NCI-H2029 treated with DMSO at 0.1 percent for 48 hours (cell line): ENCODE measurements at regions not wholly inside any gene's neighbourhood (a gene's known extent, or its start where the extent isn't known, plus 50 kb on each side); places are given as distances from the start of the nearest gene placed in this dataset.
"Not testable (repeated sequence)": the region's sequence is repeated elsewhere in the genome, so short reads cannot be mapped to it uniquely, and the experiment has no call there.

ENCODE experiments used
- DNase-seq: peaks from one replicate; lab custom pipeline; 2025; lab: John Stamatoyannopoulos, UW

- no peak for DNase-seq
Observed at GRCh38 chr1:199448646-199449045, 578.9 kb upstream of the NR5A2 start.

DNA sequence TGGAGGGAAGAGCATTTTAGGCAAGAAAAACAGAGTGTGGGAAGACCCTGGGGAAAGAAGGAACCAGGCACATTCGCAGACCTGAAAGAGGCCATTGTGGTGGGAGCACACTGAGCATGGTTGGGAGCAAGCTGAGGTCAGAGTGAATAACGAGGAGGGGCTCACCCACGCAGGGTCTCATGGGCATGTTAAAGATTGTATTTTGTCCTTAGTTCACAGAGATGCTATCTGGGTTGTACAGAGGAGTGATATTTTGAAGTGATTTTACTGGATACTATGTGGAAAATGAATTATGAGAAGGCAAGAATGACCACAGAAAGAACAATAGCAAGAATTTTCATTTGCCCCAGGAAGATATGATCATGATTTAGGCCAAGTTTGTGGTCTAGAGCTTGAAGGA lies 578.3 kb upstream of the NR5A2 start:
- DNase-seq = no peak

DNA sequence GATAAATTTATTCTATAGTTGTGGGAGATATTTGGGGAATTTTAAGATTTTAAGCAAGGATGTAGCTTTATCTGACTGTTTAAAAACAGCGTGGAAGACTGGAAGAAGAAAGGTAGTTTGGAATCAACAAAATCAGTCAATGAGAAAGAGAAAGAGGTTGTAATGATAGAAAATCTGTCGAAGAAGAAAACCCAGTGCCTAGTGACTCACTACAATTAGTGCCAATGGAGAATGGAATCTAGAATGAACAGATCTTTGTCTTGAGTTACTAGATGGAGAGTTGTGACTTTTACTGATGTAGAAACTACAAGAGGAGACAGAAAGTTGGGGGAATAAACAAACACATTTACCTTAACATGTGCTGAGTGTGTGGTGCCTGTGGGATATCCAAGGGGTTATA lies 577.8 kb upstream of the NR5A2 start:
- no peak for DNase-seq

- DNase-seq = no peak
Observed at GRCh38 chr1:199452627-199453026, 574.9 kb upstream of the NR5A2 start.

DNA sequence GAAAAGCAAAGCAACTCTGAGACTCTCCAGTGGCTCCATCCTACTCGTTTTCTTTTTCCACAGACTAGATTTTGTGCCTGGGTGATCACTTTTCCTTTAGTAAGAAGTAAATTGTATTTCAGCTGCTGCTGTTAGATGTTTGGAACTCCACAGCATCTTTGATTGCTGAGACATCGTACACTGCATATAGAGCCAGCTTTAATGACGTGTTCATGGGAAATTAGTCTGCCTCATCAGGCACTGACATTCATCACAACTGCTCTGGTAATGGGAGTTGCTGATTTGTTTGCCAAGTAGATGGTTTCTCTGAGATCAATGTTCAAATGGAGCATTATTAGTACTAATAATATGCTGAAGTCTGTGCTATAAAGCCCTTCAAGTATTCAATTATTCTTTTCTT lies 573.8 kb upstream of the NR5A2 start:
- no peak for DNase-seq

DNA sequence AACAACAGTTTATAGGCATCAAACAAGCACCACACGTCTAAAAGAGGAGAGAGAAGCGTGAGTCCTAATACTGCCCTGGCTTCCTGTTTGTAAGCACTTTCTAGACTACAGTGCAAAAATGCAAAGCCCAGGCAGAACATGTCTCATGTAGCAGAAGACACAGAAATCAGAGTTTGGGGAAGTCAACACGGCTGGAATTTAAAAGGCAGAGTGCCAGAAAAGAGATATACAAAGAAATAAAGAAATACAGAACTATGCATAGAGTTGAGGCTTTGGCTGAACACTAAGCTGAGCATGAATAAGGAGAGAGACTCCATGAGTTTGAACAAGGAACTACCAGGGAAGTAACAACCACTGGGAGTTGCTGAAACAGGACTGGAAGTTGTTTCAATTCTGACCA lies 566.6 kb upstream of the NR5A2 start:
- no peak for DNase-seq

GRCh38 chr1:199463521-199464127 lies 563.9 kb upstream of the NR5A2 start:
- no peak for DNase-seq

DNA sequence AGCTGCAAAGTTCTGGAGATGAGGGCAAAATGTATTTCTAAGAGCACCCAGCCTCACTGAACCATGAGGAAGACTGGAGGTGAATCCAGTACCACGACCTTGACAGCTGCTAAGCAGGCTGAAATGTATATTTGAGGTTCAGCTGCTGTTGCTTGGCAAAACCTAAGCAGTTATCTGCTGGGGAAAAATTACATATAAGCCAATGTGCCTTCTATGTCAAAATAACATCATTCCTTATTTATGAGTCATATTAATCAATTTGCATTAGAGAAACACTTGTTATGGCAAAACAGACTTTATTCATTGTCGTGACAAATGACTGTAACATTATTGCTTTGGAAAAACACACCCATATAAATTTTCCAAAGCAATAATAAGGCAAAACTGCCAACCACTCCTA lies 560.5 kb upstream of the NR5A2 start:
- DNase-seq = no peak

- DNase-seq = no peak
Observed at GRCh38 chr1:199472018-199472417, 555.5 kb upstream of the NR5A2 start.

DNA sequence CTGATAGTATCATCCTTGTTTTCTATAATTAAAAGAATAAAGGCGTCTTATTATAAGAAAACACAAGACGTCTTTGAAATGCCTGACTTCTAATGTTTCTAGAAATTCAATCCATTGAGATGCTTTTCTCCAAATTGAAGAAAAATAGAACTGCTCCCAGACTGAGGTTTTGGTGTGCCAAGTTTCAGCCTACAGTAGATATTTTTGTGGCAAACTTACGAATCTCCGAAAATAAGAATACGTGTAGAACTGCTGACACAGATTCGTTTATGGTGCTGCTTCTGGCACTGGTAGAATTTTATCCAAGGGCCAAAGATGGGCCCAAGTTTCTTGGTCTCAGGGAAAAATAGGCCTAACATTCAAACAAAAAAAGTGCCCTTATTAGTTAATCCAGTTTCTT lies 554.5 kb upstream of the NR5A2 start:
- no peak for DNase-seq

GRCh38 chr1:199474738-199475137 lies 552.8 kb upstream of the NR5A2 start:
- DNase-seq = no peak

GRCh38 chr1:199482426-199482825 lies 545.1 kb upstream of the NR5A2 start:
- DNase-seq = no peak

GRCh38 chr1:199489594-199489993 lies 537.9 kb upstream of the NR5A2 start:
- no peak for DNase-seq

GRCh38 chr1:199490769-199491527 lies 536.6 kb upstream of the NR5A2 start:
- DNase-seq = no peak

- DNase-seq = no peak
Observed at GRCh38 chr1:199495432-199495831, 532.1 kb upstream of the NR5A2 start.

- DNase-seq = not testable (repeated sequence)
Observed at GRCh38 chr1:199498802-199499201, 528.7 kb upstream of the NR5A2 start.

DNA sequence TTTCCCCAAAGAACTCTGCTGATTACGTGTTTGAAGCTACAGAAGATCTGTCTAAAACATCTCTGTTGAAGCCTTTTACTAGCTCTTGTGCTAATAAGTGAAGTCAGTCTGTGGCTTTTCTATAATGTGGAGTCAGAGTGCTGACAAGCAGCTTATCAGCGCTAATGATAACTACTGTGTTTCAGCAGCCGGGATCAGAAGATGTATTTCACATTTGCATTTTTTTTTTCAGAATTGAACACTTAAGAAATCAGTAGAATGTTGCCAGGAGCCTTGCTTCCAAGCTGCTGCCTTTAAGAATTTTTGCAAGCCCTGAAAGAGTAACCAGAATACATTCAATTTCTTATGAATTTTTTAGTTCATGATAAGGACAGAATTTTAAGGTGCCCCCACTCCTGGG lies 519.4 kb upstream of the NR5A2 start:
- no peak for DNase-seq

DNA sequence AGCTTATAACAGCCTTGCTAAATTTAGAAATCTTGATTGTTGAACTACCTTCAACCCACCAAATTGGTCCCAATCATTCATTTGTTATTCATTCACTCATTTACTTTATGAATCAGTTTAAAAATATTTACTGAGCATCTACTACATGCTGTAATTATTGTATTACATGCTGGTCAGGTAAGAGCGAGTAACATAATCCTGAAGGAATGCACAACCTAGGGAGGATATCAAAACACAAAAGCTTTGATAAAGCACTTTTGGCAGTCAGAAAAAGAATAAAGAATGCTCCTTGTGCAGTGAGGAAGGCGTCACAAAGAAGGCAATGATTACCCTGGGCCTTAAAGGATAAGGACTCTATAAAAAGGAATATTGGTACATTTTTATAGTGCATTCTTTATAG lies 518.9 kb upstream of the NR5A2 start:
- DNase-seq = no peak

GRCh38 chr1:199509456-199509855 lies 518.1 kb upstream of the NR5A2 start:
- DNase-seq = no peak

DNA sequence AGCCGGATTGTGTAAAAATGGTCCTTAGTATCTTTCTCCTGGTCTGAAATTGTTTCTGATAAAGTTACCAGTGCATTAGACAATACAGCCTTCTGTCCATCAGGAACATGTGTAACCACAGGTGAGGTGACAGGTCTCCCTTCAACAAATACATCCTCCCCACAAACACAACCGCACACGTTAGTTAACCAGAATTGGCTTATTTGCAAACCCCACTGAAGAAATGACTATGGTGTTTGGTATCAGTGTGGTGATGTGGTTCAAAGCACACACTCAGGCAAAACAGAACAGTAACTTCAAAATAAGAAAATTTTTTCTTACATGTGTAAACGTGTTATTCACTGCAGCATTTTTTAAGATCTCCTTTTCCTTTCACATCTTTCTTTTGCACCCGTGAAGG lies 517.2 kb upstream of the NR5A2 start:
- no peak for DNase-seq

DNA sequence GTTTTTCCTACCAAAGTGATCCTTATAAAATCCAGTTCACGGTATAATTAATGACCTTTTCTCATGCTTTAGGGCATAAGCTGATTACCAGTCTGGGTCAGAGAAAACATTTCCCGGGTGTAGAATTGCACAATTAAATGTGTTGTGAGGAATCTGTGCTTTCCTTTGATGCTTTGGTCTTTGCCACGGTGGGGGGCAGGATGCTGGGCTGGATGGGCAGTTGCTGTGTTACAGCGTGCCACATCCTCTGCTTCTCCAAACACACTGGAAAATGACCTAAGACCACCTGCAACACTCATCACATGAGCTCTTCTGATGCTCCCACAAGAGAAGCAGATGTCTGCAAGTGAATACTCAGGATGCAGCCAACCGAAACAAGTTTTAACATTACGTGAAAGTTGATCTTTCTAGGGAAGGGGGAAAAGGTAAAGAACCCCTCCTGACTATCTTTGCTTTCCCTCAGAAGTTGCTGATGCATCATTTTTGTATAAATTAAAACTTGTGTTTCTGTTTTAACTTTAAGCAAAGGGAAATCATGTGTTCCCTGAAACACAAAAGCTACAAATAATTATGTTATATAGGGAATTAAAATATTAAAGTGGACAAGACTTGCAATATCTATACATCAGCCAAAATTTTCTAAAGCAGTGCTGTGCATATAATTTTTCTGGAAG lies 515.3 kb upstream of the NR5A2 start:
- DNase-seq = no peak

DNA sequence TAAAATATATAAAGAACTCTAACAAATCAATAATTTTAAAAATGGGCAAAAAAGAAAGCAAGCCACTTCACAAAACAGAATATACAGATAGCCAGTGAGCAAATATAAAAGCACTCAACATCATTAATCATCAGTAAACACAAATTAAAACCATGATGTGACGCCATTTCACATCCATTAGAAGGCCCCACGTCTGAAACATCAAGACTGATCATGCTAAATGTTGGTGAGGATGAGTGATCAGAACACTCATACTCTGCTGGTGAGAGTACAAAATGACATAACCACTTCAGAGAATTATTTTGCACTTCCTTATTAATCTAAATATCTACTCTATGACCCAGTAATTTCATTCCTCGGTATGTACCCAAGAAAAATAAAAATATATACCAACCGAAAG lies 512.2 kb upstream of the NR5A2 start:
- no peak for DNase-seq

- DNase-seq = no peak
Observed at GRCh38 chr1:199522338-199522737, 505.2 kb upstream of the NR5A2 start.
